ENCODE measurements at regions not wholly inside any gene's neighbourhood (a gene's known extent, or its start where the extent isn't known, plus 50 kb on each side); places are given as distances from the start of the nearest gene placed in this dataset.

DNA sequence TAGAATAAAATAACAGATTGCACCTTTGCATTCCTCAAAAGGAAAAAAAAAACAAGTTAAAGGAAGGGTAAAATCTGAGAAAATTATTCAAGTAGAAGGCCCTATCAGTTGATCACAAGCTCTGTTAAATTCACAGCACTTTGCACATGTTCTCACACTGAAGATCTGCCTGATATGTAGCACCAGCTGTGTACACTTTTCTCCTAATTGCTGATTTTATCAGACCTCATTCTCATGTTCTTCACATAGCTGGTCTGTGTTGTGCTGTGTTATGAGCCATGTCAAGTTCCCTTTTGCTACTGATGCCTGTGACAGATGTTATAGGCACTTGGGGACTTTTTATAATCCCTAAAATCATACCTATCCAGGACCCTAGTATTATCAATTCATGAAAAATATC is 390.4 kb upstream of the PRR16 start:
- Mint-ChIP-seq H3K27ac (ENCODE audit: unreplicated experiment) (no peak overlapping the region), H3K4me1 (ENCODE audit: low read depth, unreplicated experiment) (no peaks in the 10 kb centered on the region), H3K4me3 (ENCODE audit: low read depth, unreplicated experiment) (no peak overlapping the region), H3K9me3 (ENCODE audit: low read depth, unreplicated experiment) (peaks cover 3% of the 10 kb centered on the region), H3K36me3 (ENCODE audit: insufficient read depth, unreplicated experiment) (no peaks in the 10 kb centered on the region), H3K27me3 (ENCODE audit: unreplicated experiment) (no peaks in the 10 kb centered on the region)
- TF ChIP-seq, protein P1, sequence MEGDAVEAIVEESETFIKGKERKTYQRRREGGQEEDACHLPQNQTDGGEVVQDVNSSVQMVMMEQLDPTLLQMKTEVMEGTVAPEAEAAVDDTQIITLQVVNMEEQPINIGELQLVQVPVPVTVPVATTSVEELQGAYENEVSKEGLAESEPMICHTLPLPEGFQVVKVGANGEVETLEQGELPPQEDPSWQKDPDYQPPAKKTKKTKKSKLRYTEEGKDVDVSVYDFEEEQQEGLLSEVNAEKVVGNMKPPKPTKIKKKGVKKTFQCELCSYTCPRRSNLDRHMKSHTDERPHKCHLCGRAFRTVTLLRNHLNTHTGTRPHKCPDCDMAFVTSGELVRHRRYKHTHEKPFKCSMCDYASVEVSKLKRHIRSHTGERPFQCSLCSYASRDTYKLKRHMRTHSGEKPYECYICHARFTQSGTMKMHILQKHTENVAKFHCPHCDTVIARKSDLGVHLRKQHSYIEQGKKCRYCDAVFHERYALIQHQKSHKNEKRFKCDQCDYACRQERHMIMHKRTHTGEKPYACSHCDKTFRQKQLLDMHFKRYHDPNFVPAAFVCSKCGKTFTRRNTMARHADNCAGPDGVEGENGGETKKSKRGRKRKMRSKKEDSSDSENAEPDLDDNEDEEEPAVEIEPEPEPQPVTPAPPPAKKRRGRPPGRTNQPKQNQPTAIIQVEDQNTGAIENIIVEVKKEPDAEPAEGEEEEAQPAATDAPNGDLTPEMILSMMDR (IDR thresholded peaks at IDR 0.05; ENCODE audit: unreplicated experiment) = no peak
- BruUV-seq (replicated peaks) = no TSS peak
- no peak for DNase-seq
- intact Hi-C loops (cut with micrococcal nuclease; ENCODE audit: unreplicated experiment) = no loop called here
- CTCF ChIA-PET = no interaction called here

DNA sequence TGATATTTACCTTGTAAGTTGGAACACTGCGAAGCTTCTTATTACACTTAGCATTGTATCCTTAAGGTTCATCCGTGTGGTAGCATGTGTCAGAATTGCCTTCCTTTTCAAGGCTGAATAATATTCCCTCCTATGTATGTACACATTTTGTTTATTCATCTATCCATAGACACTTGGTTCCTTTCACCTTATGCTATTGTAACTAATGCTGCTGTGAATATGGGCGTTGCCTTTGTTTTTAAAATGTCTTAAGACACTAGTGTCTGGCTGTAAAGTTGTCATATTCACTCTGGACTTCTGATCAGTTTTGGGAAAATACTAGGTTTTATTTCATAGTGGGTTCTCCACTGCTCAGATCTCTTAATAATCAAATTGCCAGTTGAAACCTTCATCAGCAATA is 383.3 kb upstream of the PRR16 start:
- Mint-ChIP-seq H3K4me1 (ENCODE audit: low read depth, unreplicated experiment) (no peaks in the 10 kb centered on the region), H3K27me3 (ENCODE audit: unreplicated experiment) (no peaks in the 10 kb centered on the region), H3K27ac (ENCODE audit: unreplicated experiment) (no peak overlapping the region), H3K36me3 (ENCODE audit: insufficient read depth, unreplicated experiment) (no peaks in the 10 kb centered on the region), H3K9me3 (ENCODE audit: low read depth, unreplicated experiment) (no peaks in the 10 kb centered on the region), H3K4me3 (ENCODE audit: low read depth, unreplicated experiment) (no peak overlapping the region)
- BruUV-seq (replicated peaks) = no TSS peak
- TF ChIP-seq, protein P1 (IDR thresholded peaks at IDR 0.05; ENCODE audit: unreplicated experiment) = no peak
- no peak for DNase-seq
- CTCF ChIA-PET = no interaction called here
- intact Hi-C loops (cut with micrococcal nuclease; ENCODE audit: unreplicated experiment) = no loop called here

DNA sequence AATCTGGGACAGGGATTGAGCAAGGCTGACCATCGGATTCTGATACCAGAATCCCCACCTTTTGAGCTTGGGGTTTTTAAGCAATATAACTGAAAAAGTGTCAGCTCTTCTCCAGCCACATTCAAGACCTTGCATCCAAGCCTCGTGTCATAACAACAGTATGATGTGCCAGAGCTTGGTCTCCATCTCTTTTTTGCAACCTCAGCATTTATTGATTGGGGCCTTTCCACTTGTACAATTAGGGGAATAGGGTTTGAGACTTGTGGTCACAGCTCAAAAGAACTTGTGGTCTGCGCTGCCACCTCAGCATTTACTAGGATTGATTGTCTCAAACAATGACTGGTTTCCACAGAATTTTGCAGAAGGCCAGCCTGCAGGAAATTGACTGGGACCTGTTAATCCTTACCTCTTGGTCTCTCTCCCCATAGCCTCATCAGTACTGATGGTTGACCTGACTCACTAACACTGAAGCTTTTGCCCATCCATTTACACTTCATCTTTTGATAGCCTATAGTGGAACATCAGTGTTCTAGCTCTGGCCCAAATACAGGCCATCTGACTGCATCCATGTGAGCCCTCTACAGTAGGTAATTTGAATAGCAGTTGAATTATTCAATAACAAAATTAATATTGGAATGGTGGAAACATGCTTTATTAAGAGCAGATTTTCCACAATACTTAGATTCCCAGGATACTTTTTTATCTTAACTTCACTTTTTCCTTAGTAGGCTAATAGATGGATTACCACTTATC is 381.6 kb upstream of the PRR16 start:
- no peaks in the 10 kb centered on the region for H3K4me1 Mint-ChIP-seq (ENCODE audit: low read depth, unreplicated experiment)
- H3K4me3 Mint-ChIP-seq (ENCODE audit: low read depth, unreplicated experiment) = no peak overlapping the region
- no peaks in the 10 kb centered on the region for H3K9me3 Mint-ChIP-seq (ENCODE audit: low read depth, unreplicated experiment)
- TF ChIP-seq, protein P1 (IDR thresholded peaks at IDR 0.05; ENCODE audit: unreplicated experiment) = no peak
- no TSS peak for BruUV-seq (replicated peaks)
- H3K27ac Mint-ChIP-seq (ENCODE audit: unreplicated experiment) = no peak overlapping the region
- intact Hi-C loops (cut with micrococcal nuclease; ENCODE audit: unreplicated experiment) = no loop called here
- no peaks in the 10 kb centered on the region for H3K27me3 Mint-ChIP-seq (ENCODE audit: unreplicated experiment)
- no peaks in the 10 kb centered on the region for H3K36me3 Mint-ChIP-seq (ENCODE audit: insufficient read depth, unreplicated experiment)
- CTCF ChIA-PET = interaction anchor here (0.8 kb wide), 1 partner anchor 26 kb away, joined by 3 read pairs; no protein-coding TSS in a partner anchor
- DNase-seq = no peak

DNA sequence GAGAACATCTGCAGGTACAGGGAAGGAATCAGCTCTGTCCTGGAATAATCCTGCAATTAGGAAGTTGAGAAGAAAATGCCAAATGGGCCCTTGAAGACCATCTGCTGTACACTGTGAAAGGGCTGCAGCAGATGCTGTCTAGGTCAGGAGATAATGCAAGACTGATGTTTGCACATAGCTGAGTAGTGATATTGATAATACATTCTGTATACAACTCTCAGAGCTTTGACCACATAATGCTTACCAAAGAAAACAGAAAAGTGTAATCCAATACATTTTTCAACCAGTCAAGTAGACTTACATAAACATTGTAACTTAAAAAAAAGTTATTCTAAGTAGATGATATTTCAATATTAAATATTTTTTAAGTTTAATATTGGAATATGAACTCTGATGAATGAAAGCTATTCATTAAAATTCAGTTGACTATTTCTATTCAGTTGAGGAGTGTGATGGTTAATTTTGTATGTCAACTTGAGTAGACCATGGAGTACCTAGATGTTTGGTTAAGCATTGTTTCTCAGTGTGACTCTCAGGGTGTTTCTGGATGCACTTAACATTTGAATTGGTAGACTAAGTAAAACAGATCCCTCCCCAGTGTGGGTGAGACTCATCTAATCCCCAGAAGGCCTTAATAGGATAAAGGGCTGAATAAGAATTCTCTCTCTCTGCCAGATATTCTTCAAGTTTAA is 380.1 kb upstream of the PRR16 start:
- Mint-ChIP-seq H3K4me3 (ENCODE audit: low read depth, unreplicated experiment) (no peak overlapping the region), H3K4me1 (ENCODE audit: low read depth, unreplicated experiment) (no peaks in the 10 kb centered on the region), H3K27ac (ENCODE audit: unreplicated experiment) (no peak overlapping the region), H3K9me3 (ENCODE audit: low read depth, unreplicated experiment) (no peaks in the 10 kb centered on the region), H3K27me3 (ENCODE audit: unreplicated experiment) (no peaks in the 10 kb centered on the region), H3K36me3 (ENCODE audit: insufficient read depth, unreplicated experiment) (no peaks in the 10 kb centered on the region)
- intact Hi-C loops (cut with micrococcal nuclease; ENCODE audit: unreplicated experiment) = no loop called here
- CTCF ChIA-PET = no interaction called here
- TF ChIP-seq, protein P1 (IDR thresholded peaks at IDR 0.05; ENCODE audit: unreplicated experiment) = no peak
- DNase-seq = no peak
- BruUV-seq (replicated peaks) = no TSS peak
